ENCODE measurements at regions not wholly inside any gene's neighbourhood (a gene's known extent, or its start where the extent isn't known, plus 50 kb on each side); places are given as distances from the start of the nearest gene placed in this dataset.
"Not testable (repeated sequence)": the region's sequence is repeated elsewhere in the genome, so short reads cannot be mapped to it uniquely, and the experiment has no call there.

DNA sequence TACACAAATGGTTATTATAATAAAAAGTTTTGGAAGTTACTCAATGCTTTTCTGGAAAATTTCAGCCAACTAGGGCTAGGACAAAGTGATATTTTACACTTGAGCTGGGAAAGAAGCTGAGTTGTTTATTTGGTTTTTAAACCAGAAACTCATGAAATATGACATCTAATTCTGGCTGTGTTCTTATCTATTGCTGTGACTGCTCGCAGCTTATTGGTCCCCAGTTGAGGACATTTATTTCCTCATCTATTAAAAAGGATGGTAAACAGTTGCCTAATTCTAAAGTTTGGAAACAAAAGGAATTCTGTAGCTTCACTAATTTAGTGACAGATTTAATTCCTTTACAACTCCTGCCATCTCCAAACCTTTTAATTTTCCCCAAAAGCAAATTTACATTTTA is 487.6 kb upstream of the IL12A start:
- H3K36me3 Mint-ChIP-seq (ENCODE audit: low read depth), result no peaks in the 10 kb centered on the region
- ATAC-seq, result no peak
- no peak overlapping the region for H3K27ac Mint-ChIP-seq
- no peak overlapping the region for H3K4me3 Mint-ChIP-seq
- no peaks in the 10 kb centered on the region for H3K27me3 Mint-ChIP-seq
- TF ChIP-seq, protein P1, sequence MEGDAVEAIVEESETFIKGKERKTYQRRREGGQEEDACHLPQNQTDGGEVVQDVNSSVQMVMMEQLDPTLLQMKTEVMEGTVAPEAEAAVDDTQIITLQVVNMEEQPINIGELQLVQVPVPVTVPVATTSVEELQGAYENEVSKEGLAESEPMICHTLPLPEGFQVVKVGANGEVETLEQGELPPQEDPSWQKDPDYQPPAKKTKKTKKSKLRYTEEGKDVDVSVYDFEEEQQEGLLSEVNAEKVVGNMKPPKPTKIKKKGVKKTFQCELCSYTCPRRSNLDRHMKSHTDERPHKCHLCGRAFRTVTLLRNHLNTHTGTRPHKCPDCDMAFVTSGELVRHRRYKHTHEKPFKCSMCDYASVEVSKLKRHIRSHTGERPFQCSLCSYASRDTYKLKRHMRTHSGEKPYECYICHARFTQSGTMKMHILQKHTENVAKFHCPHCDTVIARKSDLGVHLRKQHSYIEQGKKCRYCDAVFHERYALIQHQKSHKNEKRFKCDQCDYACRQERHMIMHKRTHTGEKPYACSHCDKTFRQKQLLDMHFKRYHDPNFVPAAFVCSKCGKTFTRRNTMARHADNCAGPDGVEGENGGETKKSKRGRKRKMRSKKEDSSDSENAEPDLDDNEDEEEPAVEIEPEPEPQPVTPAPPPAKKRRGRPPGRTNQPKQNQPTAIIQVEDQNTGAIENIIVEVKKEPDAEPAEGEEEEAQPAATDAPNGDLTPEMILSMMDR (IDR thresholded peaks at IDR 0.05), result no peak
- ChIA-PET CTCF (no interaction called here), POLR2A (no interaction called here)
- DNase-seq, result no peak
- no peaks in the 10 kb centered on the region for H3K4me1 Mint-ChIP-seq (ENCODE audit: low read depth)
- H3K9me3 Mint-ChIP-seq, result peaks cover 10% of the 10 kb centered on the region
- intact Hi-C loops (cut with micrococcal nuclease), result no loop called here

DNA sequence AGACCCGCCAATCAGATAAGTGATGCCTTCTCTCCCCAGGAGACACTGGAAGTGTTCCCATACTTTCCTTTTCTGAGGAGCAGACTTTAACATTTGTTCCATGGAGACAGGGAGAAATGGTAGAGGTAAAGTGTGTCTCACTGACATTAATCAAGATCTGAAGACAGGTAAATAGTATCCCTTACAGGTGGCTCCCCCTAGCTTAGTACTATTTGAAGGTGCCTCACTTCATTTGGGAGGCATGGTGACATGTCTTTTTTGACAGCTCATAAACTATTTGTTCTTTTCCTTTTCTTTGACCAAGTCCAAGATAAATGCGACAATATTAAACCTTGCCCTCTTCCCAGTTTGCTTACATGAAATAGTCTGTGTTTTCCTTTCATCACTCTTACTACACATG is 485.6 kb upstream of the IL12A start:
- no peak for DNase-seq
- POLR2A ChIA-PET, result no interaction called here
- Mint-ChIP-seq H3K27ac (no peak overlapping the region), H3K9me3 (peaks cover 10% of the 10 kb centered on the region), H3K4me3 (no peak overlapping the region), H3K27me3 (no peaks in the 10 kb centered on the region), H3K4me1 (ENCODE audit: low read depth) (no peaks in the 10 kb centered on the region), H3K36me3 (ENCODE audit: low read depth) (no peaks in the 10 kb centered on the region)
- ATAC-seq, result no peak
- intact Hi-C loops (cut with micrococcal nuclease), result no loop called here
- TF ChIP-seq, protein P1 (IDR thresholded peaks at IDR 0.05), result no peak
- CTCF ChIA-PET, result no interaction called here

DNA sequence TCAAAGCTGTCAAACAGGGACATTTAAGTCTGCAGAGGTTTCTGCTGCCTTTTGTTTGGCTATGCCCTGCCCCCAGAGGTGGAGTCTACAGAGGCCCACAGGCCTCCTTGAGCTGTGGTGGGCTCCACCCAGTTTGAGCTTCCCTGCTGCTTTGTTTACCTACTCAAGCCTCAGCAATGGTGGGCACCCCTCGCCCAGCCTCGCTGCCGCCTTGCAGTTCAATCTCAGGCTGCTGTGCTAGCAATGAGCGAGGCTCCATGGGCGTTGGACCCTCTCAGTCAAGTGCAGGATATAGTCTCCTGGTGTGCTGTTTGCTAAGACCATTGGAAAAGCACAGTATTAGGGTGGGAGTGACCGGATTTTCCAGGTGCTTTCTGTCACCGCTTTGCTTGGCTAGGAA is 477.6 kb upstream of the IL12A start:
- POLR2A ChIA-PET, result not testable (repeated sequence)

DNA sequence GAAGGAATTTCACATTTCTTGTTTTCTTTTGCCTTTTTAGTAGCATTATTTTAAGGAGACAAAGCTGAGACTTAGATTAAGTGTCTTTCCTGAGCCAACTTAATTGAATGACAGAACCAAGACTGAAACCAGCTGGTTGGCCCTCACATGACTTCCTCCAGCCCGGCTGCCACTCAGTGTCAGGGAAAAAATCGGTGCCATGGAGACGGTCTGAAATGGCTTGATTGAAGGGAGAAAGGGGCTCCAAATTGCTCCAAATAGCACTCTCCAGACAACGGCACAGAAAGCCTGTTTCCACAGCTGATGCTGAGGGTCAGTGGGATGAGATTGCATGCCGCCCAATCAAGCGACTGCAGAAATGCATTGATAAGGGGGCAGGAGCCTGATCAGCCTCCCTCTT is 475.2 kb upstream of the IL12A start:
- ATAC-seq (no peak), DNase-seq (no peak)
- POLR2A ChIA-PET, result no interaction called here
- H3K36me3 Mint-ChIP-seq (ENCODE audit: low read depth), result no peaks in the 10 kb centered on the region
- intact Hi-C loops (cut with micrococcal nuclease), result no loop called here
- H3K27ac Mint-ChIP-seq, result no peak overlapping the region
- no peaks in the 10 kb centered on the region for H3K4me1 Mint-ChIP-seq (ENCODE audit: low read depth)
- H3K9me3 Mint-ChIP-seq, result no peaks in the 10 kb centered on the region
- CTCF ChIA-PET, result no interaction called here
- H3K4me3 Mint-ChIP-seq, result no peak overlapping the region
- TF ChIP-seq, protein P1 (IDR thresholded peaks at IDR 0.05), result no peak
- H3K27me3 Mint-ChIP-seq, result no peaks in the 10 kb centered on the region

More for the DNA sequence above, 477.6 kb upstream of the IL12A start:
- H3K27me3 Mint-ChIP-seq; H3K27ac Mint-ChIP-seq; H3K4me1 Mint-ChIP-seq (ENCODE audit: low read depth); CTCF ChIA-PET; H3K9me3 Mint-ChIP-seq; DNase-seq; ATAC-seq; H3K36me3 Mint-ChIP-seq (ENCODE audit: low read depth); H3K4me3 Mint-ChIP-seq; intact Hi-C loops (cut with micrococcal nuclease): not testable (repeated sequence)

DNA sequence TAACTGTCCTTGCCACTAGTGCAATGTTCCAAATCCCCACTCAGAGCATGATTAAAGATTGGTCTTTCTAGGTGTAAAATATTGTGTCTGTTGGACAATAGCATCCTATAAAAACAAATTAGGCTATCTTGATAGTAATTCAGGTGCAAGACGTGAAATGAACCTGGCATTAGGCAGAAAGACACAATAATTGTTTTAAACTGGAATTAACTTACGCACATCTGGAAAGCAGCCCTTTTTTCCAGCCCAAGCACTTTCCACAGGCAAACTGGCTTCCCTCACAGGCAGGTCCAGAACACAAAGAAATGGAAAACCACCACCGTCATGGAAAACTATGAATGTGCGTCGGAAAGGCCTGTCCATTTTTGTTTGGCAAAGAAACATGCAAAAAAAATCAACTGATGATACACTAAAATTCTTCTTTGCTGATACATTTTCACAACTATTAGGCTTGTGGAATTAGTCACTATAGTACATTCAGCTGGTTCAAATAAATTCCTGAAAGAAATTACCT is 474.7 kb upstream of the IL12A start:
- POLR2A ChIA-PET, result no interaction called here
- Mint-ChIP-seq H3K4me3 (no peak overlapping the region), H3K4me1 (ENCODE audit: low read depth) (no peaks in the 10 kb centered on the region), H3K27me3 (no peaks in the 10 kb centered on the region), H3K36me3 (ENCODE audit: low read depth) (no peaks in the 10 kb centered on the region), H3K27ac (no peak overlapping the region), H3K9me3 (no peaks in the 10 kb centered on the region)
- intact Hi-C loops (cut with micrococcal nuclease), result no loop called here
- DNase-seq (no peak), ATAC-seq (no peak)
- TF ChIP-seq, protein P1 (IDR thresholded peaks at IDR 0.05), result no peak
- CTCF ChIA-PET, result no interaction called here

DNA sequence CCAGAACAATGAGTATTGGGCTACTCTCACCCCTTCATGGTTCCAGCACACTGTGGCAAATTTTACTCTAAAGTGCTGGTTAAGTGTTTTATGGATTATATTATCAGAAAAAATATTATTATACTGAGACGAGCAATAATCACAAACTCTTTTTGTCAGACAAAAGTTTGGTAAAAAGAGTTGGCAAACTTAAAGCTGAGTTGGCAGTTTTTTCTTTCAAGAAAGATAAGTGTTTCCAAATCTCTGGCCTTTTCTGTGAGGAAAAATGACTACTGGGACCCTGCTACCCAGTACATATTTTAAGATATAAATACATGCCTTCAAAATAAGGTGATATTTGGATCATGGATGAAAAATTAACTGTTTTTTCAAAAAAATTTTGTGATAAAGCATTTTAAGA is 471.5 kb upstream of the IL12A start:
- H3K27ac Mint-ChIP-seq, result no peak overlapping the region
- no peaks in the 10 kb centered on the region for H3K36me3 Mint-ChIP-seq (ENCODE audit: low read depth)
- ChIA-PET POLR2A (no interaction called here), CTCF (no interaction called here)
- no peaks in the 10 kb centered on the region for H3K4me1 Mint-ChIP-seq (ENCODE audit: low read depth)
- ATAC-seq (no peak), DNase-seq (no peak)
- no peak overlapping the region for H3K4me3 Mint-ChIP-seq
- intact Hi-C loops (cut with micrococcal nuclease), result no loop called here
- no peaks in the 10 kb centered on the region for H3K27me3 Mint-ChIP-seq
- no peaks in the 10 kb centered on the region for H3K9me3 Mint-ChIP-seq
- TF ChIP-seq, protein P1 (IDR thresholded peaks at IDR 0.05), result no peak
